ENCODE measurements at regions not wholly inside any gene's neighbourhood (a gene's known extent, or its start where the extent isn't known, plus 50 kb on each side); places are given as distances from the start of the nearest gene placed in this dataset.

- no peak for TF ChIP-seq YY1 (IDR thresholded peaks at IDR 0.05; ENCODE audit: low read depth)
- TF ChIP-seq ZBTB7A (IDR thresholded peaks at IDR 0.05; ENCODE audit: low read depth), result no peak
- no peak for TF ChIP-seq MAX (IDR thresholded peaks at IDR 0.05)
- no peak for TF ChIP-seq RAD21 (IDR thresholded peaks at IDR 0.05; ENCODE audit: low read depth)
Measured at GRCh38 chr4:157706155-157706554, 466.7 kb downstream of the GASK1B start.

Measured in Ishikawa (cell line).